Testis (tissue), 2 donors: ENCODE measurements at regions not wholly inside any gene's neighbourhood (a gene's known extent, or its start where the extent isn't known, plus 50 kb on each side); places are given as distances from the start of the nearest gene placed in this dataset.
A peak's percentile ranks its signal among the peaks of the same experiment; 100 is the strongest.

Source experiments
- DNase-seq: peaks from one replicate; pipeline ENCODE4 v3.0.0-alpha.2; 2019
- H3K27ac ChIP-seq, 2 donors: fragments of 200-600 bp; sonication (generic); one replicate each; pipeline ENCODE4 v1.5.1; 2019
- H3K27me3 ChIP-seq: fragments of 200-600 bp; sonication (generic); one replicate; pipeline ENCODE4 v1.5.1; 2019
- H3K36me3 ChIP-seq: fragments of 200-600 bp; sonication (generic); one replicate; pipeline ENCODE4 v1.5.1; 2017; ENCODE audit warnings: low read depth; ENCODE audit errors: missing control alignments
- H3K4me1 ChIP-seq: fragments of 200-600 bp; sonication (generic); one replicate; pipeline ENCODE4 v1.5.1; 2019
- H3K4me3 ChIP-seq, 2 donors: fragments of 200-600 bp; sonication (generic); one replicate each; pipeline ENCODE4 v1.5.1; 2017 to 2019
- H3K9me3 ChIP-seq: fragments of 200-600 bp; sonication (generic); one replicate; pipeline ENCODE4 v1.5.1; 2017
- CTCF ChIP-seq, 3 experiments: fragments of 450-650 bp in 2 of 3; fragments of 200-600 bp in 1 of 3; sonication (generic) in 1 of 3; IDR thresholded peaks; one replicate each; pipeline ENCODE4 v1.5.1; 2016 to 2019; ENCODE audit warnings: antibody characterized with exemption in 3 of 3, mild to moderate bottlenecking in 2 of 3, moderate library complexity in 1 of 3
- POLR2A ChIP-seq: fragments of 450-650 bp; IDR thresholded peaks from one replicate; pipeline ENCODE4 v1.6.1; 2017; ENCODE audit warnings: antibody characterized with exemption, mild to moderate bottlenecking, moderate library complexity
- WGBS, 2 donors: methylation state at CpG; one replicate each; pipeline ENCODE4 v1.1.5; 2018; 5-methylcytosine and 5-hydroxymethylcytosine counted together
- intact Hi-C: fragments of 100-400 bp; cut with DNase I; formaldehyde crosslinking; loops from one replicate; pipeline ENCODE4 v1.15.1; 2023; ENCODE audit warnings: low total_unique reads

- Histone ChIP-seq H3K9me3 (no peaks in the 10 kb centered on the region), H3K27me3 (no peaks in the 10 kb centered on the region), H3K36me3 (no peaks in the 10 kb centered on the region), H3K4me1 (peaks cover 7% of the 10 kb centered on the region), H3K4me3 (no peak overlapping the region), H3K27ac (no peak overlapping the region)
- WGBS, 2 donors, result 76 to 83% methylated on average over 3 of the region's 3 CpGs
- no peak for TF ChIP-seq POLR2A
- no peak for TF ChIP-seq CTCF (IDR thresholded peaks at IDR 0.05)
- intact Hi-C loops, result no loop called here
- DNase-seq, result no peak
These were observed 184.7 kb upstream of the FN1 start for GRCh38 chr2:215620528-215620927.

GRCh38 chr2:215619989-215620388 is 184.1 kb upstream of the FN1 start:
- intact Hi-C loops, result no loop called here
- Histone ChIP-seq H3K36me3 (no peaks in the 10 kb centered on the region), H3K27me3 (no peaks in the 10 kb centered on the region), H3K4me1 (peaks cover 7% of the 10 kb centered on the region), H3K27ac (no peak overlapping the region), H3K4me3 (no peak overlapping the region), H3K9me3 (no peaks in the 10 kb centered on the region)
- TF ChIP-seq CTCF (IDR thresholded peaks at IDR 0.05) (no peak), POLR2A (no peak)
- WGBS, 2 donors, result 55 to 78% methylated on average over 10 of the region's 10 CpGs
- peak; percentile 38 for DNase-seq

GRCh38 chr2:215619022-215619958 is 183.4 kb upstream of the FN1 start:
- DNase-seq, result no peak
- H3K27ac ChIP-seq, result no peak overlapping the region

GRCh38 chr2:215618145-215618544 is 182.3 kb upstream of the FN1 start:
- intact Hi-C loops, result no loop called here
- Histone ChIP-seq H3K9me3 (no peaks in the 10 kb centered on the region), H3K4me3 (no peak overlapping the region), H3K36me3 (no peaks in the 10 kb centered on the region), H3K27ac (no peak overlapping the region), H3K27me3 (no peaks in the 10 kb centered on the region), H3K4me1 (peaks cover 7% of the 10 kb centered on the region)
- TF ChIP-seq CTCF (IDR thresholded peaks at IDR 0.05) (no peak), POLR2A (no peak)
- no peak for DNase-seq
- 88 to 95% methylated on average over 1 of the region's 1 CpG for WGBS, 2 donors

More at GRCh38 chr2:215619022-215619958, 183.4 kb upstream of the FN1 start:
- Histone ChIP-seq H3K4me1 (peaks cover 7% of the 10 kb centered on the region), H3K9me3 (no peaks in the 10 kb centered on the region), H3K36me3 (no peaks in the 10 kb centered on the region), H3K4me3 (no peak overlapping the region), H3K27me3 (no peaks in the 10 kb centered on the region)
- intact Hi-C loops, result no loop called here
- TF ChIP-seq POLR2A (no peak), CTCF (IDR thresholded peaks at IDR 0.05) (no peak)
- WGBS, 2 donors, result 32 to 34% methylated on average over 14 of the region's 14 CpGs
